ENCODE measurements at regions not wholly inside any gene's neighbourhood (a gene's known extent, or its start where the extent isn't known, plus 50 kb on each side); places are given as distances from the start of the nearest gene placed in this dataset.

GRCh38 chr3:181278468-181279238, 289.1 kb upstream of the DNAJC19 start:
- Histone ChIP-seq H3K14ac (ENCODE audit: insufficient read length) (no peak overlapping the region), H2BK20ac (ENCODE audit: low read length) (no peak overlapping the region), H3K4me2 (ENCODE audit: insufficient read depth in 1 of 2, low read depth in 2 of 2, low read length in 2 of 2) (no peak overlapping the region), H3K4me1 (replicated peaks in 1 of 4; ENCODE audit: control insufficient read depth in 3 of 4, insufficient read depth in 4 of 4, low read length in 3 of 4) (no peaks in the 10 kb centered on the region), H3K56ac (replicated peaks; ENCODE audit: insufficient read length, low read depth, low read length) (no peak overlapping the region), H3K18ac (ENCODE audit: extremely low read depth, low read length) (no peak overlapping the region), H3K23me2 (ENCODE audit: low read depth, low read length) (no peaks in the 10 kb centered on the region), H4K91ac (replicated peaks; ENCODE audit: insufficient read length, low read length) (no peak overlapping the region), H2BK120ac (replicated peaks; ENCODE audit: low read depth, low read length) (no peak overlapping the region), H4K20me1 (replicated peaks in 1 of 2; ENCODE audit: control insufficient read depth in 1 of 2, insufficient read depth in 2 of 2, low read length in 2 of 2) (no peaks in the 10 kb centered on the region), H2BK5ac (ENCODE audit: low read depth, low read length) (no peak overlapping the region), H2BK12ac (ENCODE audit: low read depth, low read length) (no peak overlapping the region), H4K5ac (ENCODE audit: insufficient read length, low read depth, low read length) (no peak overlapping the region), H3K4me3 (ENCODE audit: extremely low read depth in 1 of 4, insufficient read depth in 2 of 4, low read depth in 3 of 4, low read length in 4 of 4) (no peak overlapping the region), H3K9ac (replicated peaks in 1 of 4; ENCODE audit: extremely low read depth in 1 of 4, low read depth in 3 of 4, low read length in 3 of 4) (no peak overlapping the region), H3K79me2 (ENCODE audit: control insufficient read depth in 1 of 2, insufficient read depth in 2 of 2, low read length in 2 of 2) (no peaks in the 10 kb centered on the region), H3K36me3 (ENCODE audit: control insufficient read depth in 2 of 4, insufficient read depth in 4 of 4, low read length in 3 of 4) (no peaks in the 10 kb centered on the region), H3K79me1 (ENCODE audit: low read depth, low read length) (no peaks in the 10 kb centered on the region), H3K27me3 (replicated peaks in 1 of 4; ENCODE audit: control insufficient read depth in 3 of 4, extremely low read depth in 1 of 4, insufficient read depth in 3 of 4, low read length in 3 of 4) (no peaks in the 10 kb centered on the region), H3K4ac (replicated peaks; ENCODE audit: insufficient read length, low read depth, low read length) (no peak overlapping the region), H3K9me3 (ENCODE audit: insufficient read depth in 2 of 2, low read depth in 1 of 2, low read length in 1 of 2) (no peaks in the 10 kb centered on the region), H4K8ac (ENCODE audit: extremely low read depth, insufficient read depth, low read length) (no peak overlapping the region), H2AFZ (ENCODE audit: low read length) (no peak overlapping the region), H3K27ac (ENCODE audit: low read depth, low read length) (no peak overlapping the region), H2AK5ac (ENCODE audit: low read depth, low read length) (no peak overlapping the region), H3K23ac (ENCODE audit: insufficient read length) (no peak overlapping the region), H2BK15ac (ENCODE audit: low read length) (no peak overlapping the region)
- FAIRE-seq (no peak), DNase-seq (ENCODE audit: low read depth in 1 of 2, low spot score in 2 of 2) (no peak)
- TF ChIP-seq RAD21 (IDR thresholded peaks at IDR 0.05 in 1 of 2, conservative IDR thresholded peaks at IDR 0.05 in 1 of 2; ENCODE audit: low read depth in 2 of 2, low read length in 2 of 2) (peak; percentile 57 to 66), KDM5A (IDR thresholded peaks at IDR 0.05; ENCODE audit: low read length) (no peak), CTCF (IDR thresholded peaks at IDR 0.05; ENCODE audit: control extremely low read depth in 1 of 3, insufficient read depth in 1 of 3, low read depth in 1 of 3, low read length in 3 of 3) (peak in 2 of 3 experiments; percentile 6 to 23; a peak in 2 of 4 replicates)
- WGBS, 2 experiments (ENCODE audit: extremely low coverage in 1 of 2, insufficient coverage in 1 of 2, insufficient read length in 1 of 2, insufficient replicate concordance in 2 of 2, low coverage in 1 of 2, low lambda C conversion rate in 2 of 2, missing lambda C conversion rate in 1 of 2), result 65% methylated on average over 5 of the region's 5 CpGs; no CpG with 5 or more reads in 1 of the 2 experiments
- CTCF ChIA-PET (ENCODE audit: partially characterized antibody), result interaction anchor here (0.6 to 2.6 kb wide), 10 partner anchors 10 to 504 kb away, joined by 3 to 20 read pairs (median 4); no protein-coding TSS in a partner anchor
- POLR2A ChIA-PET (ENCODE audit: partially characterized antibody), result no interaction called here
